SKM-1 treated with dmso at 0.1 percent for 144 hours (cell line): ENCODE measurements at regions not wholly inside any gene's neighbourhood (a gene's known extent, or its start where the extent isn't known, plus 50 kb on each side); places are given as distances from the start of the nearest gene placed in this dataset.
"Not testable (repeated sequence)": the region's sequence is repeated elsewhere in the genome, so short reads cannot be mapped to it uniquely, and the experiment has no call there.

Source experiments
- DNase-seq: peaks from one replicate; lab custom pipeline; 2025; ENCODE audit not compliant: unreplicated experiment; lab: John Stamatoyannopoulos, UW

- not testable (repeated sequence) for DNase-seq
Measured at GRCh38 chr14:105731221-105731985, 205.0 kb downstream of the TMEM121 start.

- no peak for DNase-seq
Measured at GRCh38 chr14:105733081-105734065, 207.0 kb downstream of the TMEM121 start.

GRCh38 chr14:105734241-105734640, 207.9 kb downstream of the TMEM121 start:
- DNase-seq: not testable (repeated sequence)

GRCh38 chr14:105736331-105736730, 209.9 kb downstream of the TMEM121 start:
- not testable (repeated sequence) for DNase-seq

GRCh38 chr14:105737504-105738246, 211.3 kb downstream of the TMEM121 start:
- no peak for DNase-seq

GRCh38 chr14:105738638-105739037, 212.3 kb downstream of the TMEM121 start:
- no peak for DNase-seq

- DNase-seq: no peak
Measured at GRCh38 chr14:105739331-105740102, 213.1 kb downstream of the TMEM121 start.

GRCh38 chr14:105740272-105740671, 213.9 kb downstream of the TMEM121 start:
- not testable (repeated sequence) for DNase-seq

GRCh38 chr14:105740961-105741360, 214.6 kb downstream of the TMEM121 start:
- DNase-seq: not testable (repeated sequence)

- not testable (repeated sequence) for DNase-seq
Measured at GRCh38 chr14:105741707-105742530, 215.5 kb downstream of the TMEM121 start.

- no peak for DNase-seq
Measured at GRCh38 chr14:105742531-105742848, 216.1 kb downstream of the TMEM121 start.

- DNase-seq: not testable (repeated sequence)
Measured at GRCh38 chr14:105742904-105743701, 216.7 kb downstream of the TMEM121 start.

GRCh38 chr14:105744213-105744787, 217.9 kb downstream of the TMEM121 start:
- DNase-seq: not testable (repeated sequence)

GRCh38 chr14:105745433-105746123, 219.2 kb downstream of the TMEM121 start:
- DNase-seq: no peak

- DNase-seq: no peak
Measured at GRCh38 chr14:105746124-105746514, 219.7 kb downstream of the TMEM121 start.

- not testable (repeated sequence) for DNase-seq
Measured at GRCh38 chr14:105746800-105747502, 220.6 kb downstream of the TMEM121 start.
